ENCODE measurements at regions not wholly inside any gene's neighbourhood (a gene's known extent, or its start where the extent isn't known, plus 50 kb on each side); places are given as distances from the start of the nearest gene placed in this dataset.

- H3K9me3 Mint-ChIP-seq, result peaks cover 2 to 43% (median 10%) of the 10 kb centered on the region in 6 donors
- peaks cover 0 to 4% (median 0%) of the 10 kb centered on the region in 3 donors for H3K36me3 Mint-ChIP-seq
- H3K27ac Mint-ChIP-seq, result no peak overlapping the region
- no peak for DNase-seq
- peaks cover 0 to 9% of the 10 kb centered on the region in 2 donors for H3K4me1 Mint-ChIP-seq
- peaks cover 0 to 3% (median 0%) of the 10 kb centered on the region in 3 donors for H3K27me3 Mint-ChIP-seq (ENCODE audit: low read depth in 3 of 3)
- no peak overlapping the region for H3K4me3 Mint-ChIP-seq
Observed at GRCh38 chr18:65994302-65994701, 243.5 kb downstream of the CDH7 start.

GRCh38 chr18:65990944-65991708 lies 240.3 kb downstream of the CDH7 start:
- peaks cover 2 to 40% (median 13%) of the 10 kb centered on the region in 6 donors for H3K9me3 Mint-ChIP-seq
- H3K36me3 Mint-ChIP-seq, result peaks cover 0 to 4% (median 0%) of the 10 kb centered on the region in 3 donors
- DNase-seq, result no peak
- no peak overlapping the region for H3K4me3 Mint-ChIP-seq
- no peak overlapping the region for H3K27ac Mint-ChIP-seq
- peaks cover 0 to 9% of the 10 kb centered on the region in 2 donors for H3K4me1 Mint-ChIP-seq
- peaks cover 0 to 3% (median 0%) of the 10 kb centered on the region in 3 donors for H3K27me3 Mint-ChIP-seq (ENCODE audit: low read depth in 3 of 3)

- H3K9me3 Mint-ChIP-seq, result peaks cover 2 to 38% (median 13%) of the 10 kb centered on the region in 6 donors
- peaks cover 0 to 9% of the 10 kb centered on the region in 2 donors for H3K4me1 Mint-ChIP-seq
- no peak overlapping the region for H3K27ac Mint-ChIP-seq
- DNase-seq, result no peak
- H3K36me3 Mint-ChIP-seq, result peaks cover 0 to 4% (median 0%) of the 10 kb centered on the region in 3 donors
- peaks cover 0 to 3% (median 0%) of the 10 kb centered on the region in 3 donors for H3K27me3 Mint-ChIP-seq (ENCODE audit: low read depth in 3 of 3)
- no peak overlapping the region for H3K4me3 Mint-ChIP-seq
Observed at GRCh38 chr18:65990174-65990690, 239.4 kb downstream of the CDH7 start.

- Mint-ChIP-seq H3K27me3 (ENCODE audit: low read depth in 3 of 3) (peaks cover 0 to 3% (median 0%) of the 10 kb centered on the region in 3 donors), H3K27ac (no peak overlapping the region), H3K4me1 (peaks cover 0 to 6% of the 10 kb centered on the region in 2 donors), H3K9me3 (peaks cover 2 to 35% (median 11%) of the 10 kb centered on the region in 6 donors), H3K4me3 (no peak overlapping the region), H3K36me3 (peaks cover 0 to 1% (median 0%) of the 10 kb centered on the region in 3 donors)
- DNase-seq, result no peak
Observed at GRCh38 chr18:65988972-65989371, 238.2 kb downstream of the CDH7 start.

GRCh38 chr18:65988386-65988785 lies 237.6 kb downstream of the CDH7 start:
- no peaks in the 10 kb centered on the region for H3K36me3 Mint-ChIP-seq
- no peak overlapping the region for H3K4me3 Mint-ChIP-seq
- peaks cover 2 to 34% (median 10%) of the 10 kb centered on the region in 6 donors for H3K9me3 Mint-ChIP-seq
- H3K27me3 Mint-ChIP-seq (ENCODE audit: low read depth in 3 of 3), result peaks cover 0 to 3% (median 0%) of the 10 kb centered on the region in 3 donors
- no peak for DNase-seq
- H3K27ac Mint-ChIP-seq, result no peak overlapping the region
- H3K4me1 Mint-ChIP-seq, result peaks cover 0 to 6% of the 10 kb centered on the region in 2 donors

- Mint-ChIP-seq H3K9me3 (peaks cover 5 to 27% (median 14%) of the 10 kb centered on the region in 6 donors), H3K4me1 (no peaks in the 10 kb centered on the region), H3K27me3 (ENCODE audit: low read depth in 3 of 3) (peaks cover 0 to 1% (median 0%) of the 10 kb centered on the region in 3 donors), H3K27ac (no peak overlapping the region), H3K36me3 (no peaks in the 10 kb centered on the region), H3K4me3 (no peak overlapping the region)
- no peak for DNase-seq
Observed at GRCh38 chr18:65983750-65984149, 232.9 kb downstream of the CDH7 start.

- DNase-seq, result no peak
- Mint-ChIP-seq H3K27me3 (ENCODE audit: low read depth in 3 of 3) (no peaks in the 10 kb centered on the region), H3K4me1 (no peaks in the 10 kb centered on the region), H3K9me3 (peaks cover 6 to 48% (median 22%) of the 10 kb centered on the region in 6 donors), H3K36me3 (no peaks in the 10 kb centered on the region), H3K4me3 (no peak overlapping the region), H3K27ac (no peak overlapping the region)
Observed at GRCh38 chr18:65975536-65975935, 224.7 kb downstream of the CDH7 start.

GRCh38 chr18:65974758-65975157 lies 223.9 kb downstream of the CDH7 start:
- Mint-ChIP-seq H3K9me3 (peaks cover 6 to 48% (median 21%) of the 10 kb centered on the region in 6 donors), H3K27ac (no peak overlapping the region), H3K27me3 (ENCODE audit: low read depth in 3 of 3) (no peaks in the 10 kb centered on the region), H3K4me3 (no peak overlapping the region), H3K36me3 (no peaks in the 10 kb centered on the region), H3K4me1 (no peaks in the 10 kb centered on the region)
- DNase-seq, result no peak

GRCh38 chr18:65968239-65969004 lies 217.6 kb downstream of the CDH7 start:
- no peaks in the 10 kb centered on the region for H3K36me3 Mint-ChIP-seq
- no peak overlapping the region for H3K4me3 Mint-ChIP-seq
- no peak overlapping the region for H3K27ac Mint-ChIP-seq
- no peaks in the 10 kb centered on the region for H3K4me1 Mint-ChIP-seq
- H3K9me3 Mint-ChIP-seq, result peaks cover under 1 to 39% (median 5%) of the 10 kb centered on the region in 6 donors
- DNase-seq, result no peak
- no peaks in the 10 kb centered on the region for H3K27me3 Mint-ChIP-seq (ENCODE audit: low read depth in 3 of 3)

- no peak overlapping the region for H3K4me3 Mint-ChIP-seq
- H3K27ac Mint-ChIP-seq, result no peak overlapping the region
- H3K9me3 Mint-ChIP-seq, result peaks cover 10 to 68% (median 35%) of the 10 kb centered on the region in 6 donors
- no peak for DNase-seq
- H3K4me1 Mint-ChIP-seq, result no peaks in the 10 kb centered on the region
- H3K36me3 Mint-ChIP-seq, result no peaks in the 10 kb centered on the region
- peaks cover 0 to 4% (median 0%) of the 10 kb centered on the region in 3 donors for H3K27me3 Mint-ChIP-seq (ENCODE audit: low read depth in 3 of 3)
Observed at GRCh38 chr18:65955747-65956146, 204.9 kb downstream of the CDH7 start.

GRCh38 chr18:65954372-65954771 lies 203.6 kb downstream of the CDH7 start:
- Mint-ChIP-seq H3K27me3 (ENCODE audit: low read depth in 3 of 3) (peaks cover 0 to 4% (median 0%) of the 10 kb centered on the region in 3 donors), H3K9me3 (peaks cover 6 to 64% (median 31%) of the 10 kb centered on the region in 6 donors), H3K27ac (no peak overlapping the region), H3K4me1 (no peaks in the 10 kb centered on the region), H3K4me3 (no peak overlapping the region), H3K36me3 (no peaks in the 10 kb centered on the region)
- DNase-seq, result no peak

GRCh38 chr18:65946777-65947176 lies 196.0 kb downstream of the CDH7 start:
- no peak for DNase-seq
- peaks cover 4 to 29% (median 9%) of the 10 kb centered on the region in 6 donors for H3K9me3 Mint-ChIP-seq
- H3K4me1 Mint-ChIP-seq, result no peaks in the 10 kb centered on the region
- H3K36me3 Mint-ChIP-seq, result no peaks in the 10 kb centered on the region
- H3K27ac Mint-ChIP-seq, result no peak overlapping the region
- H3K4me3 Mint-ChIP-seq, result no peak overlapping the region
- no peaks in the 10 kb centered on the region for H3K27me3 Mint-ChIP-seq (ENCODE audit: low read depth in 3 of 3)

- Mint-ChIP-seq H3K27me3 (ENCODE audit: low read depth in 3 of 3) (no peaks in the 10 kb centered on the region), H3K36me3 (no peaks in the 10 kb centered on the region), H3K9me3 (peaks cover 2 to 24% (median 4%) of the 10 kb centered on the region in 6 donors), H3K4me1 (no peaks in the 10 kb centered on the region), H3K4me3 (no peak overlapping the region), H3K27ac (no peak overlapping the region)
- no peak for DNase-seq
Observed at GRCh38 chr18:65943268-65943667, 192.5 kb downstream of the CDH7 start.

- Mint-ChIP-seq H3K27me3 (ENCODE audit: low read depth in 3 of 3) (no peaks in the 10 kb centered on the region), H3K36me3 (no peaks in the 10 kb centered on the region), H3K27ac (no peak overlapping the region), H3K9me3 (peaks cover 0 to 29% (median 3%) of the 10 kb centered on the region in 6 donors), H3K4me3 (no peak overlapping the region), H3K4me1 (no peaks in the 10 kb centered on the region)
- no peak for DNase-seq
Observed at GRCh38 chr18:65942854-65943253, 192.0 kb downstream of the CDH7 start.

Data from immature natural killer cell (primary cell).